Spleen (tissue), 11 donors: ENCODE measurements at regions not wholly inside any gene's neighbourhood (a gene's known extent, or its start where the extent isn't known, plus 50 kb on each side); places are given as distances from the start of the nearest gene placed in this dataset.

ENCODE experiments used
- DNase-seq: peaks from one replicate; pipeline ENCODE4 v3.0.0-alpha.2; 2020
- H3K27ac ChIP-seq, 8 donors: fragments of 200-600 bp; sonication (generic) in 7 of 8; 1 replicate in 4 of 8; 2 replicates in 4 of 8; pipeline versions ENCODE4 v1.5.0 to v1.8.0; 2016 to 2021; ENCODE audit warnings: inconsistent platforms in 4 of 8, mild to moderate bottlenecking in 4 of 8, moderate library complexity in 1 of 8
- H3K27me3 ChIP-seq, 7 donors: fragments of 200-600 bp; sonication (generic) in 6 of 7; replicated peaks in 1 of 7; 1 replicate in 4 of 7; 2 replicates in 3 of 7; pipeline versions ENCODE4 v1.5.0 to v1.8.0; 2016 to 2021; ENCODE audit warnings: inconsistent platforms in 3 of 7, mild to moderate bottlenecking in 1 of 7
- H3K36me3 ChIP-seq, 6 donors: fragments of 200-600 bp; sonication (generic) in 5 of 6; 1 replicate in 4 of 6; 2 replicates in 2 of 6; pipeline versions ENCODE4 v1.5.0 to v1.8.0; 2016 to 2021; ENCODE audit warnings: inconsistent platforms in 2 of 6
- H3K4me1 ChIP-seq, 6 donors: fragments of 200-600 bp; sonication (generic) in 5 of 6; 1 replicate in 3 of 6; 2 replicates in 3 of 6; pipeline versions ENCODE4 v1.5.0 to v1.8.0; 2016 to 2021; ENCODE audit warnings: inconsistent platforms in 3 of 6
- H3K4me3 ChIP-seq, 8 donors: fragments of 200-600 bp; sonication (generic) in 7 of 8; 1 replicate in 4 of 8; 2 replicates in 4 of 8; pipeline versions ENCODE4 v1.5.0 to v1.8.0; 2016 to 2021; ENCODE audit warnings: inconsistent platforms in 4 of 8, mild to moderate bottlenecking in 4 of 8, moderate library complexity in 2 of 8
- H3K9me3 ChIP-seq, 8 donors: fragments of 200-600 bp; sonication (generic) in 7 of 8; 1 replicate in 4 of 8; 2 replicates in 4 of 8; pipeline versions ENCODE4 v1.5.0 to v1.8.0; 2016 to 2021; ENCODE audit warnings: inconsistent platforms in 4 of 8
- POLR2A ChIP-seq, 3 donors: fragments of 450-650 bp; IDR thresholded peaks; one replicate each; pipeline ENCODE4 v1.5.1; 2017; ENCODE audit warnings: antibody characterized with exemption in 3 of 3, mild to moderate bottlenecking in 1 of 3
- POLR2AphosphoS5 ChIP-seq, 3 donors: sonication (generic); formaldehyde crosslinking; IDR thresholded peaks; one replicate each; pipeline ENCODE4 v1.5.1; 2017; ENCODE audit warnings: antibody characterized with exemption in 3 of 3
- WGBS, 5 donors: extraction: QIAGEN DNeasy Blood & Tissue Kit in 3 of 5; methylation state at CpG; one replicate each; pipeline versions ENCODE4 v1.1.5 to v1.1.7; 2013 to 2018; 5-methylcytosine and 5-hydroxymethylcytosine counted together
- intact Hi-C: fragments of 100-400 bp; cut with DNase I; formaldehyde crosslinking; loops from one replicate; pipeline ENCODE4 v1.15.0; 2023; ENCODE audit warnings: low total_unique reads
- TF ChIP-seq, protein P1 (sequence below), 11 experiments: fragments of 200-600 bp in 7 of 11; fragments of 450-650 bp in 4 of 11; sonication (generic) in 4 of 11; IDR thresholded peaks in 8 of 11; conservative IDR thresholded peaks in 3 of 11; 1 replicate in 7 of 11; 2 replicates in 4 of 11; pipeline versions ENCODE4 v1.4.0 to v1.8.0; 2016 to 2021; ENCODE audit warnings: antibody characterized with exemption in 11 of 11, inconsistent platforms in 4 of 11, mild to moderate bottlenecking in 1 of 11
- donor health status: healthy with polysubstance abuse.
- donor health status: DM: no; HTN: no; CAD: no; lungs with moderate emphysema.
- donor health status: DM: no; HTN: no; CAD: no.
- donor health status: Bipolar disorder and iron deficiency.
- donor health status: healthy.
- donor health status: DM: no; HTN: no; CAD: no.
- donor health status: DM: yes; HTN: yes; CAD: no.

DNA sequence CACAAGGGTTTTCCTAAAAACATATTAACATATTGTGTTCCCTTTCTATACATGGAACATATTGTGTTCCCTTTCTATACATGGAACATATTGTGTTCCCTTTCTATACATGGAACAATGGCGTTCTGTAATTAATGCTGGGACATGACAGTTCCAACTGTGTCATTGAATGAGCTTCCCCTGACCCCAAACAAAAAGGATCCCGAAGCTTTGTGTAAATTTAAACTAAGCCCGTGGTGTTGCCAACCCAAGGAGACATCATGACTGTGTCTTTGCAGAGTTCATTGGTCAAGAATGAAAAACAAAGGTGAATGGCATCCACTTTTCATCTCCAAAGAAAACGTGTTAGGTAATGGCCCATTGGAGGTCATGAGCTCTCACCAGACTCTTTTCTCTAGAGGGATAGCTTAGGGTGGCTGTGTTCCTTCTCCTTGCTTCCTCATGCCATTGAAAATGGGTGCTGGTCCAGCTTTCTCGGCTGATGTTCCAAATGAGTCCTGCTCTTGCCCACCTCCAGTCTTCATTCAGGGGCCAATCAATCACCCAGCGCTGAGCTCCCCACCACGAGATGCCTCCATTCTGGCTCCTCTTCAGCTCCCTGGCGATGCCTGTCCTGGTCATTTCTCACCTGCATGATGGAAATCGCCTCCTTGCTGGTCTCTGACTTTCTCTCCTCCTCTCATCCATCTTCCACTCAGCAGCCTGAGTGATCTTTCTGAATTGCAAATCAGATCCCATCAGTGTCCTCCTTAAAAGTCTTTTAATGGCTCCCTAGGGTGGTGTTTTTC, 156.1 kb downstream of the VRK1 start:
- no peak for TF ChIP-seq POLR2AphosphoS5 (IDR thresholded peaks at IDR 0.05)
- TF ChIP-seq, protein P1, sequence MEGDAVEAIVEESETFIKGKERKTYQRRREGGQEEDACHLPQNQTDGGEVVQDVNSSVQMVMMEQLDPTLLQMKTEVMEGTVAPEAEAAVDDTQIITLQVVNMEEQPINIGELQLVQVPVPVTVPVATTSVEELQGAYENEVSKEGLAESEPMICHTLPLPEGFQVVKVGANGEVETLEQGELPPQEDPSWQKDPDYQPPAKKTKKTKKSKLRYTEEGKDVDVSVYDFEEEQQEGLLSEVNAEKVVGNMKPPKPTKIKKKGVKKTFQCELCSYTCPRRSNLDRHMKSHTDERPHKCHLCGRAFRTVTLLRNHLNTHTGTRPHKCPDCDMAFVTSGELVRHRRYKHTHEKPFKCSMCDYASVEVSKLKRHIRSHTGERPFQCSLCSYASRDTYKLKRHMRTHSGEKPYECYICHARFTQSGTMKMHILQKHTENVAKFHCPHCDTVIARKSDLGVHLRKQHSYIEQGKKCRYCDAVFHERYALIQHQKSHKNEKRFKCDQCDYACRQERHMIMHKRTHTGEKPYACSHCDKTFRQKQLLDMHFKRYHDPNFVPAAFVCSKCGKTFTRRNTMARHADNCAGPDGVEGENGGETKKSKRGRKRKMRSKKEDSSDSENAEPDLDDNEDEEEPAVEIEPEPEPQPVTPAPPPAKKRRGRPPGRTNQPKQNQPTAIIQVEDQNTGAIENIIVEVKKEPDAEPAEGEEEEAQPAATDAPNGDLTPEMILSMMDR (IDR thresholded peaks at IDR 0.05 in 8 of 11, conservative IDR thresholded peaks at IDR 0.05 in 3 of 11), result no peak
- TF ChIP-seq POLR2A (IDR thresholded peaks at IDR 0.05), result no peak
- no peak overlapping the region for H3K27ac ChIP-seq
- no peaks in the 10 kb centered on the region for H3K9me3 ChIP-seq
- DNase-seq, result no peak
- H3K4me3 ChIP-seq, result no peak overlapping the region
- H3K4me1 ChIP-seq, result peaks cover 0 to 21% (median 9%) of the 10 kb centered on the region in 6 donors
- no peaks in the 10 kb centered on the region for H3K27me3 ChIP-seq
- 80 to 90% (median 85%) methylated on average over 9 of the region's 9 CpGs for WGBS, 5 donors
- H3K36me3 ChIP-seq, result no peaks in the 10 kb centered on the region
- intact Hi-C loops, result no loop called here

GRCh38 chr14:96953875-96954185, 156.6 kb downstream of the VRK1 start:
- Histone ChIP-seq H3K36me3 (no peaks in the 10 kb centered on the region), H3K4me1 (peaks cover 0 to 18% (median 9%) of the 10 kb centered on the region in 6 donors), H3K27me3 (no peaks in the 10 kb centered on the region), H3K4me3 (no peak overlapping the region), H3K27ac (no peak overlapping the region), H3K9me3 (no peaks in the 10 kb centered on the region)
- intact Hi-C loops, result no loop called here
- WGBS, 5 donors, result 68 to 85% (median 77%) methylated on average over 3 of the region's 3 CpGs
- DNase-seq, result no peak
- TF ChIP-seq, protein P1 (IDR thresholded peaks at IDR 0.05 in 8 of 11, conservative IDR thresholded peaks at IDR 0.05 in 3 of 11), result no peak
- TF ChIP-seq POLR2AphosphoS5 (IDR thresholded peaks at IDR 0.05) (no peak), POLR2A (IDR thresholded peaks at IDR 0.05) (no peak)

- H3K36me3 ChIP-seq, result no peaks in the 10 kb centered on the region
- H3K4me3 ChIP-seq, result no peak overlapping the region
- H3K27me3 ChIP-seq, result no peaks in the 10 kb centered on the region
- peaks cover 0 to 14% (median 10%) of the 10 kb centered on the region in 8 donors for H3K9me3 ChIP-seq
- H3K27ac ChIP-seq, result no peak overlapping the region
- peaks cover 0 to 16% (median 5%) of the 10 kb centered on the region in 6 donors for H3K4me1 ChIP-seq
- no peak for DNase-seq
- TF ChIP-seq, protein P1 (IDR thresholded peaks at IDR 0.05 in 8 of 11, conservative IDR thresholded peaks at IDR 0.05 in 3 of 11), result no peak
- TF ChIP-seq POLR2A (IDR thresholded peaks at IDR 0.05), result no peak
- no peak for TF ChIP-seq POLR2AphosphoS5 (IDR thresholded peaks at IDR 0.05)
- WGBS, 5 donors, result 90 to 94% (median 92%) methylated on average over 10 of the region's 10 CpGs
- intact Hi-C loops, result no loop called here
Measured at GRCh38 chr14:96956464-96957239, 159.5 kb downstream of the VRK1 start.

GRCh38 chr14:96958057-96958456, 160.9 kb downstream of the VRK1 start:
- H3K36me3 ChIP-seq, result no peaks in the 10 kb centered on the region
- H3K9me3 ChIP-seq, result peaks cover 0 to 26% (median 19%) of the 10 kb centered on the region in 8 donors
- no peak for TF ChIP-seq POLR2AphosphoS5 (IDR thresholded peaks at IDR 0.05)
- TF ChIP-seq, protein P1 (IDR thresholded peaks at IDR 0.05 in 8 of 11, conservative IDR thresholded peaks at IDR 0.05 in 3 of 11), result no peak
- no peak for TF ChIP-seq POLR2A (IDR thresholded peaks at IDR 0.05)
- H3K27ac ChIP-seq, result no peak overlapping the region
- peaks cover 3 to 30% (median 19%) of the 10 kb centered on the region in 6 donors for H3K4me1 ChIP-seq
- 89 to 97% (median 95%) methylated on average over 11 of the region's 11 CpGs for WGBS, 5 donors
- intact Hi-C loops, result no loop called here
- DNase-seq, result no peak
- no peak overlapping the region for H3K4me3 ChIP-seq
- H3K27me3 ChIP-seq, result no peaks in the 10 kb centered on the region
